Astrocyte (in vitro differentiated cells and primary cell): ENCODE measurements at regions not wholly inside any gene's neighbourhood (a gene's known extent, or its start where the extent isn't known, plus 50 kb on each side); places are given as distances from the start of the nearest gene placed in this dataset.

Experiments
- CTCF ChIP-seq: IDR thresholded peaks from 2 replicates; pipeline ENCODE4 v1.5.1; 2011; ENCODE audit warnings: low read depth, mild to moderate bottlenecking, inconsistent platforms, low read length, moderate library complexity; ENCODE audit not compliant: insufficient read depth
- EZH2 ChIP-seq: IDR thresholded peaks from 2 replicates; pipeline ENCODE4 v1.6.1; 2012; ENCODE audit warnings: mild to moderate bottlenecking, low read length, inconsistent platforms; ENCODE audit not compliant: insufficient read depth

GRCh38 chr12:5177096-5177495, 133.4 kb downstream of the KCNA5 start:
- no peak for TF ChIP-seq CTCF
- TF ChIP-seq EZH2 = no peak
